HepG2 (cell line): ENCODE measurements at regions not wholly inside any gene's neighbourhood (a gene's known extent, or its start where the extent isn't known, plus 50 kb on each side); places are given as distances from the start of the nearest gene placed in this dataset.

ENCODE experiments used
- ATAC-seq: fragments of 200-7000 bp; cut with Tn5 transposase; 3 replicates; pipeline ENCODE4 v1.9.1; 2020; ENCODE audit warnings: mild to moderate bottlenecking, moderate library complexity
- BruUV-seq: library from RNA; stranded (reverse); fragments of 400-500 nt; replicated peaks from 2 replicates; lab custom pipeline; 2021; lab: Mats Ljungman, UMichigan
- CTCF ChIA-PET: fragments of 300-600 bp; formaldehyde crosslinking; extraction: SDS; loops from one replicate; lab custom pipeline; 2021; ENCODE audit warnings: low total read pairs, inconsistent platforms, low intra/inter-chr PET ratio; lab: Yijun Ruan, JAX
- POLR2A ChIA-PET: fragments of 350-600 bp; sonication (Branson Sonifier 250); formaldehyde crosslinking; loops from one replicate; lab custom pipeline; 2020; ENCODE audit warnings: antibody characterized with exemption, inconsistent platforms; lab: Yijun Ruan, JAX
- DNase-seq: peaks from one replicate; pipeline ENCODE4 v3.0.0-alpha.2; 2015; ENCODE audit warnings: low spot score
- FAIRE-seq: peaks from 3 replicates; lab custom pipeline; 2011; peaks lifted over from hg19 to GRCh38; lab: Jason Lieb, UNC
- H2AFZ ChIP-seq: one replicate; pipeline ENCODE4 v1.6.1; 2011; ENCODE audit warnings: low read length, inconsistent platforms
- H3K27ac ChIP-seq: fragments of 300-600 bp; 3 replicates; pipeline ENCODE4 v1.8.0; 2011; ENCODE audit warnings: mixed run types, mild to moderate bottlenecking, mixed read lengths, low read length, inconsistent platforms; ENCODE audit not compliant: insufficient read depth; ENCODE audit errors: extremely low read length
- H3K27me3 ChIP-seq, 2 experiments: fragments of 200-600 bp in 1 of 2; 2 replicates in 1 of 2; 3 replicates in 1 of 2; pipeline versions ENCODE4 v1.6.0 to v1.8.0; 2011; ENCODE audit warnings: low read length in 2 of 2, mild to moderate bottlenecking in 2 of 2, moderate library complexity in 2 of 2, inconsistent platforms in 1 of 2; ENCODE audit not compliant: insufficient read depth in 2 of 2, control insufficient read depth in 1 of 2
- H3K36me3 ChIP-seq, 2 experiments: fragments of 200-600 bp in 1 of 2; replicated peaks in 1 of 2; 2 replicates in 1 of 2; 3 replicates in 1 of 2; pipeline versions ENCODE4 v1.5.1 to v1.8.0; 2011; ENCODE audit warnings: low read length in 2 of 2, inconsistent platforms in 1 of 2; ENCODE audit not compliant: insufficient read depth in 2 of 2, control insufficient read depth in 1 of 2
- H3K4me1 ChIP-seq: 2 replicates; pipeline ENCODE4 v1.5.1; 2012; ENCODE audit warnings: low read length, inconsistent platforms; ENCODE audit not compliant: insufficient read depth
- H3K4me2 ChIP-seq: 2 replicates; pipeline ENCODE4 v1.6.0; 2011; ENCODE audit warnings: low read depth, low read length, inconsistent platforms
- H3K4me3 ChIP-seq, 3 experiments: fragments of 200-600 bp in 1 of 3; sonication (generic), shearing (Covaris generic) in 1 of 3; replicated peaks in 1 of 3; 2 replicates each; pipeline ENCODE4 v1.5.1; 2011 to 2016; ENCODE audit warnings: low read length in 3 of 3, inconsistent platforms in 2 of 3, low read depth in 2 of 3, mild to moderate bottlenecking in 2 of 3, control low read depth in 1 of 3, mixed read lengths in 1 of 3; ENCODE audit not compliant: insufficient read depth in 1 of 3
- H3K79me2 ChIP-seq: one replicate; pipeline ENCODE4 v1.6.1; 2011; ENCODE audit warnings: low read length, inconsistent platforms; ENCODE audit not compliant: insufficient read depth
- H3K9ac ChIP-seq: 2 replicates; pipeline ENCODE4 v1.6.0; 2011; ENCODE audit warnings: mild to moderate bottlenecking, low read depth, low read length, inconsistent platforms; ENCODE audit not compliant: insufficient read depth
- H3K9me3 ChIP-seq: 2 replicates; pipeline ENCODE4 v1.5.1; 2012; ENCODE audit warnings: mild to moderate bottlenecking, low read length
- H4K20me1 ChIP-seq: 2 replicates; pipeline ENCODE4 v1.6.0; 2011; ENCODE audit warnings: inconsistent platforms, mild to moderate bottlenecking, low read length, moderate library complexity; ENCODE audit not compliant: insufficient read depth
- DPF2 ChIP-seq: sonication (generic); formaldehyde crosslinking; IDR thresholded peaks from 2 replicates; pipeline ENCODE4 v1.4.0; 2020; ENCODE audit warnings: mild to moderate bottlenecking, low read depth, missing genetic modification reagents, borderline replicate concordance
- EEA1 ChIP-seq: sonication (generic); formaldehyde crosslinking; IDR thresholded peaks from 2 replicates; pipeline ENCODE4 v1.5.1; 2020; ENCODE audit warnings: mild to moderate bottlenecking, missing genetic modification reagents, borderline replicate concordance
- EED ChIP-seq: sonication (generic); formaldehyde crosslinking; IDR thresholded peaks from 2 replicates; pipeline ENCODE4 v1.5.0; 2020; ENCODE audit warnings: mild to moderate bottlenecking, missing genetic modification reagents
- HHEX ChIP-seq: IDR thresholded peaks from 2 replicates; pipeline ENCODE4 v1.6.1; 2016; ENCODE audit warnings: control low read depth
- HOXA7 ChIP-seq: sonication (generic); formaldehyde crosslinking; IDR thresholded peaks from 2 replicates; pipeline ENCODE4 v1.8.1; 2022; ENCODE audit warnings: mild to moderate bottlenecking, missing genetic modification reagents, moderate library complexity
- THAP7 ChIP-seq: sonication (generic); formaldehyde crosslinking; IDR thresholded peaks from 2 replicates; pipeline ENCODE4 v1.8.1; 2023; ENCODE audit warnings: mild to moderate bottlenecking, missing genetic modification reagents
- ZNF792 ChIP-seq: IDR thresholded peaks from 2 replicates; pipeline ENCODE4 v1.6.1; 2016
- WGBS: methylation state at CpG from one replicate; pipeline ENCODE4 v1.1.6; 2017; ENCODE audit warnings: low lambda C conversion rate; 5-methylcytosine and 5-hydroxymethylcytosine counted together
- in situ Hi-C: cut with HindIII; loops from 2 replicates; pipeline ENCODE4 v1.10.0; 2017; ENCODE audit warnings: low pct_unique_long_range_greater_than_20kb; ENCODE audit not compliant: extremely low pct_ligation_motif_present
- intact Hi-C: fragments of 100-400 bp; cut with micrococcal nuclease; formaldehyde crosslinking; loops from one replicate; pipeline ENCODE4 v1.10.0; 2022; ENCODE audit not compliant: unreplicated experiment
- TF ChIP-seq, protein P1 (sequence below): fragments of 450-650 bp; IDR thresholded peaks from 2 replicates; pipeline ENCODE4 v1.6.1; 2016
- TF ChIP-seq, protein P2 (sequence below): fragments of 450-650 bp; IDR thresholded peaks from 2 replicates; pipeline ENCODE4 v1.6.1; 2017

DNA sequence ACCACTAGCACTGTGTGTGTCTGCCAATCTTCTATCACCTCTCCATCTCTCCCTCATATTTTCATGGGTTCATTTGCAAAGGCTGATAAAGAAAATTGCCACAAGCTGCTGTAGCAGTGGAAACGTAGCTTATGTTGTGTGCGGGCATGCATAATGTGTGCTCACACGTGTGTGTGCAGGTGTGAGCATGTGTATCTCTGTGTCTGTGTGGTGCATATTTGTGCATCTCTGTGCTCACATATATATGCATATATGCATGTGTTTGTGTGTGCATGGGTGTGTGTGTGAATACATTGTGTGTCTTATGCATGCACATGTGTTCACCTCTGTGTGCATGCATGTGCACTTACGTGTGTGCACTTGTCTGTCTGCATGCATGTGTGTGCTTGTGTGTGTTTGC is 181.8 kb upstream of the UBL3 start:
- no peaks in the 10 kb centered on the region for H3K36me3 ChIP-seq
- FAIRE-seq (no peak), DNase-seq (no peak), ATAC-seq (no peak)
- TF ChIP-seq, protein P1, sequence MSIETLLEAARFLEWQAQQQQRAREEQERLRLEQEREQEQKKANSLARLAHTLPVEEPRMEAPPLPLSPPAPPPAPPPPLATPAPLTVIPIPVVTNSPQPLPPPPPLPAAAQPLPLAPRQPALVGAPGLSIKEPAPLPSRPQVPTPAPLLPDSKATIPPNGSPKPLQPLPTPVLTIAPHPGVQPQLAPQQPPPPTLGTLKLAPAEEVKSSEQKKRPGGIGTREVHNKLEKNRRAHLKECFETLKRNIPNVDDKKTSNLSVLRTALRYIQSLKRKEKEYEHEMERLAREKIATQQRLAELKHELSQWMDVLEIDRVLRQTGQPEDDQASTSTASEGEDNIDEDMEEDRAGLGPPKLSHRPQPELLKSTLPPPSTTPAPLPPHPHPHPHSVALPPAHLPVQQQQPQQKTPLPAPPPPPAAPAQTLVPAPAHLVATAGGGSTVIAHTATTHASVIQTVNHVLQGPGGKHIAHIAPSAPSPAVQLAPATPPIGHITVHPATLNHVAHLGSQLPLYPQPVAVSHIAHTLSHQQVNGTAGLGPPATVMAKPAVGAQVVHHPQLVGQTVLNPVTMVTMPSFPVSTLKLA: peak; percentile 86
- TF ChIP-seq DPF2 (CRISPR knock-in tag) (no peak), HOXA7 (CRISPR knock-in tag) (no peak), HHEX (CRISPR knock-in tag) (no peak), THAP7 (CRISPR knock-in tag) (no peak), EEA1 (CRISPR knock-in tag) (no peak), ZNF792 (CRISPR knock-in tag) (no peak), EED (no peak)
- TF ChIP-seq, protein P2, sequence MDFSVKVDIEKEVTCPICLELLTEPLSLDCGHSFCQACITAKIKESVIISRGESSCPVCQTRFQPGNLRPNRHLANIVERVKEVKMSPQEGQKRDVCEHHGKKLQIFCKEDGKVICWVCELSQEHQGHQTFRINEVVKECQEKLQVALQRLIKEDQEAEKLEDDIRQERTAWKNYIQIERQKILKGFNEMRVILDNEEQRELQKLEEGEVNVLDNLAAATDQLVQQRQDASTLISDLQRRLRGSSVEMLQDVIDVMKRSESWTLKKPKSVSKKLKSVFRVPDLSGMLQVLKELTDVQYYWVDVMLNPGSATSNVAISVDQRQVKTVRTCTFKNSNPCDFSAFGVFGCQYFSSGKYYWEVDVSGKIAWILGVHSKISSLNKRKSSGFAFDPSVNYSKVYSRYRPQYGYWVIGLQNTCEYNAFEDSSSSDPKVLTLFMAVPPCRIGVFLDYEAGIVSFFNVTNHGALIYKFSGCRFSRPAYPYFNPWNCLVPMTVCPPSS: no peak
- CTCF ChIA-PET: no interaction called here
- POLR2A ChIA-PET: no interaction called here
- H3K27ac ChIP-seq: no peak overlapping the region
- no peak overlapping the region for H3K9ac ChIP-seq
- H3K4me3 ChIP-seq: no peak overlapping the region
- BruUV-seq: no TSS peak
- no peak overlapping the region for H3K4me2 ChIP-seq
- 45% methylated on average over 4 of the region's 4 CpGs for WGBS
- no peaks in the 10 kb centered on the region for H4K20me1 ChIP-seq
- intact Hi-C loops: no loop called here
- in situ Hi-C loops: no loop called here
- no peaks in the 10 kb centered on the region for H3K79me2 ChIP-seq
- peaks cover 0 to 6% of the 10 kb centered on the region in 2 experiments; a peak in 2 of 5 replicates for H3K27me3 ChIP-seq
- H3K9me3 ChIP-seq: no peaks in the 10 kb centered on the region
- H2AFZ ChIP-seq: no peak overlapping the region
- peaks cover 10% of the 10 kb centered on the region for H3K4me1 ChIP-seq
